DND-41 (cell line): ENCODE measurements at regions not wholly inside any gene's neighbourhood (a gene's known extent, or its start where the extent isn't known, plus 50 kb on each side); places are given as distances from the start of the nearest gene placed in this dataset.

Experiments used
- ATAC-seq: fragments of 200-7000 bp; cut with Tn5 transposase; 3 replicates; pipeline ENCODE4 v1.9.1; 2021; ENCODE audit warnings: low read depth; ENCODE audit not compliant: insufficient read depth
- DNase-seq: peaks from one replicate; pipeline ENCODE4 v3.0.0-alpha.2; 2020
- H2AFZ ChIP-seq: 2 replicates; pipeline ENCODE4 v1.6.0; 2012; ENCODE audit warnings: low read depth, low read length
- H3K27ac ChIP-seq: 2 replicates; pipeline ENCODE4 v1.5.1; 2012; ENCODE audit warnings: low read length, inconsistent platforms
- H3K27me3 ChIP-seq: fragments of 200-600 bp; sonication (generic); 2 replicates; pipeline ENCODE4 v1.6.0; 2012; ENCODE audit warnings: low read length, mild to moderate bottlenecking, inconsistent platforms; ENCODE audit not compliant: insufficient read depth, poor library complexity
- H3K36me3 ChIP-seq: 2 replicates; pipeline ENCODE4 v1.5.1; 2012; ENCODE audit warnings: low read length, inconsistent platforms; ENCODE audit not compliant: insufficient read depth
- H3K4me1 ChIP-seq: 2 replicates; pipeline ENCODE4 v1.5.1; 2012; ENCODE audit warnings: mild to moderate bottlenecking, low read length; ENCODE audit not compliant: insufficient read depth
- H3K4me2 ChIP-seq: 2 replicates; pipeline ENCODE4 v1.6.0; 2012; ENCODE audit warnings: mild to moderate bottlenecking, moderate library complexity, low read length, inconsistent platforms; ENCODE audit not compliant: insufficient read depth
- H3K4me3 ChIP-seq, 2 experiments: fragments of 200-600 bp in 1 of 2; shearing (Covaris generic) in 1 of 2; 2 replicates each; pipeline ENCODE4 v1.5.1; 2012 to 2016; ENCODE audit warnings: inconsistent platforms in 2 of 2, low read length in 2 of 2, mild to moderate bottlenecking in 2 of 2, low read depth in 1 of 2, moderate library complexity in 1 of 2
- H3K79me2 ChIP-seq: 2 replicates; pipeline ENCODE4 v1.6.0; 2012; ENCODE audit warnings: low read length, inconsistent platforms; ENCODE audit not compliant: insufficient read depth
- H3K9ac ChIP-seq: 2 replicates; pipeline ENCODE4 v1.6.0; 2012; ENCODE audit warnings: low read depth, mild to moderate bottlenecking, inconsistent platforms, low read length, moderate library complexity
- H3K9me3 ChIP-seq: 2 replicates; pipeline ENCODE4 v1.5.1; 2012; ENCODE audit warnings: low read length, moderate library complexity, mild to moderate bottlenecking, inconsistent platforms; ENCODE audit not compliant: insufficient read depth, severe bottlenecking
- H4K20me1 ChIP-seq: 2 replicates; pipeline ENCODE4 v1.6.0; 2012; ENCODE audit warnings: low read length; ENCODE audit not compliant: insufficient read depth
- EZH2 ChIP-seq: IDR thresholded peaks from 3 replicates; pipeline ENCODE4 v1.6.1; 2012; ENCODE audit warnings: borderline replicate concordance, low read depth, mild to moderate bottlenecking, moderate library complexity, low read length, inconsistent platforms; ENCODE audit not compliant: severe bottlenecking
- TF ChIP-seq, protein P1 (sequence below): IDR thresholded peaks from 2 replicates; pipeline ENCODE4 v1.5.1; 2012; ENCODE audit warnings: borderline replicate concordance, low read length, moderate library complexity, mild to moderate bottlenecking; ENCODE audit not compliant: poor library complexity, severe bottlenecking; ENCODE audit errors: extremely low read depth

DNA sequence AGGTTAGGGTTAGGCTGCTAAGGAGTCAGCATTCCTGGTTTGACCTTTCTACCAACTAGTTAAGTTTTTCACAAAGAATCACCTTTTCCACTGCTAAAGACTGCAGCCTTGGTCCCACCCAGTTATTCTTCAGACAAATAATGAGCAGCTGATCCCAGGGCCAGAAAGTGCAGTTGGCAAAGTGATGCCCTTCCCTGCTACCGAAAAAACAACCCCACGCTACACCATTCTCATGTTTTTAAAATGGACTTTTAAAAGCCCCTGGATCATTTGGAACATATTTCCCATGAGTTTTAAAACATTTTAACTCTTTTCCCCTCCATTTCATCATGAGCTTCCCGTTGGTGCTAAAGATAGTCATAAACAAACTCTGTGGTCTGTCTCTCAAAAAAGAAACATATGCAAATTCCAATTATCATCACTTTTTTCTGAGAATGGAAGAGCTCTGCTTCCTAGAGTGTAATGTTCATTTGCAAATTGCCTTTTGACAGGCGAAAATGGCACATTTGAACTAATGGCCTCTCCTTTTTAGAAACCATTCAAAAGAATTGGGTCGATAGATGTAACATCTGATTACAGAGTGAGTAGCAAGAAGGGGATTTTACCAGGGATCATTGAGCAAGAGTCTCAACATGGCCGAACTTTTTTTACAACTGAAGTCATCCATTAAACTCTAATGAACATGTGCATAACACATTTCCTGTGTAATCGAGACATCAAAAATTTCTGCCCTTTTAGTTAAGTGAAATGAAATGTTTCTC lies 129.3 kb upstream of the RAP1B start:
- TF ChIP-seq, protein P1, sequence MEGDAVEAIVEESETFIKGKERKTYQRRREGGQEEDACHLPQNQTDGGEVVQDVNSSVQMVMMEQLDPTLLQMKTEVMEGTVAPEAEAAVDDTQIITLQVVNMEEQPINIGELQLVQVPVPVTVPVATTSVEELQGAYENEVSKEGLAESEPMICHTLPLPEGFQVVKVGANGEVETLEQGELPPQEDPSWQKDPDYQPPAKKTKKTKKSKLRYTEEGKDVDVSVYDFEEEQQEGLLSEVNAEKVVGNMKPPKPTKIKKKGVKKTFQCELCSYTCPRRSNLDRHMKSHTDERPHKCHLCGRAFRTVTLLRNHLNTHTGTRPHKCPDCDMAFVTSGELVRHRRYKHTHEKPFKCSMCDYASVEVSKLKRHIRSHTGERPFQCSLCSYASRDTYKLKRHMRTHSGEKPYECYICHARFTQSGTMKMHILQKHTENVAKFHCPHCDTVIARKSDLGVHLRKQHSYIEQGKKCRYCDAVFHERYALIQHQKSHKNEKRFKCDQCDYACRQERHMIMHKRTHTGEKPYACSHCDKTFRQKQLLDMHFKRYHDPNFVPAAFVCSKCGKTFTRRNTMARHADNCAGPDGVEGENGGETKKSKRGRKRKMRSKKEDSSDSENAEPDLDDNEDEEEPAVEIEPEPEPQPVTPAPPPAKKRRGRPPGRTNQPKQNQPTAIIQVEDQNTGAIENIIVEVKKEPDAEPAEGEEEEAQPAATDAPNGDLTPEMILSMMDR, result no peak
- TF ChIP-seq EZH2, result no peak
- DNase-seq (no peak), ATAC-seq (no peak)
- Histone ChIP-seq H3K36me3 (no peaks in the 10 kb centered on the region), H4K20me1 (no peaks in the 10 kb centered on the region), H3K4me3 (no peak overlapping the region), H3K4me2 (no peak overlapping the region), H3K27me3 (no peaks in the 10 kb centered on the region), H3K4me1 (peaks cover 22% of the 10 kb centered on the region), H3K9ac (no peak overlapping the region), H2AFZ (no peak overlapping the region), H3K27ac (no peak overlapping the region), H3K9me3 (no peaks in the 10 kb centered on the region), H3K79me2 (no peaks in the 10 kb centered on the region)

DNA sequence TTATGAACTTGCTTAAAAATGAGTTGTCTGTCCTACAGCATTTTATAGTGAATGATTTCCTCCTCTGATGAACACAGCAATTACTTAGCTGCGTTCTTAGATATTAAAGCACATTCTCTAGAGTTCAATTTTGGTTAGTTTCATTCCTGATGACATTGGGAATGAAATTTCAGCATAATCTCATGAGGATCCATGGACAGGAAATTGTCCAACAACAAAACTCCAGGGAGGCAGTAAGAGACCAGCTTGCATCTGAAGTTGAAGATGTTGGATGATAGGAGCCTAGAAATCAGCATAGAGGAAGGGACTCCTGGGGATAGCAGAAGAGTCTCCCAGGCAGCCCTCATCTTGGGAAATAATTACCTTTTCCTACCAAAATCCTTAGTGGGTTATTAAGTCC lies 128.7 kb upstream of the RAP1B start:
- peaks cover 22% of the 10 kb centered on the region for H3K4me1 ChIP-seq
- no peaks in the 10 kb centered on the region for H3K79me2 ChIP-seq
- H3K9me3 ChIP-seq, result no peaks in the 10 kb centered on the region
- H3K4me2 ChIP-seq, result no peak overlapping the region
- no peaks in the 10 kb centered on the region for H3K36me3 ChIP-seq
- DNase-seq (no peak), ATAC-seq (no peak)
- H4K20me1 ChIP-seq, result no peaks in the 10 kb centered on the region
- H3K4me3 ChIP-seq, result no peak overlapping the region
- no peak overlapping the region for H3K9ac ChIP-seq
- no peaks in the 10 kb centered on the region for H3K27me3 ChIP-seq
- 0 out of 2 replicates have a peak overlapping the region, but pooled peaks have one; percentile 7 for H3K27ac ChIP-seq
- H2AFZ ChIP-seq, result no peak overlapping the region
- TF ChIP-seq, protein P1, result no peak
- TF ChIP-seq EZH2, result no peak

DNA sequence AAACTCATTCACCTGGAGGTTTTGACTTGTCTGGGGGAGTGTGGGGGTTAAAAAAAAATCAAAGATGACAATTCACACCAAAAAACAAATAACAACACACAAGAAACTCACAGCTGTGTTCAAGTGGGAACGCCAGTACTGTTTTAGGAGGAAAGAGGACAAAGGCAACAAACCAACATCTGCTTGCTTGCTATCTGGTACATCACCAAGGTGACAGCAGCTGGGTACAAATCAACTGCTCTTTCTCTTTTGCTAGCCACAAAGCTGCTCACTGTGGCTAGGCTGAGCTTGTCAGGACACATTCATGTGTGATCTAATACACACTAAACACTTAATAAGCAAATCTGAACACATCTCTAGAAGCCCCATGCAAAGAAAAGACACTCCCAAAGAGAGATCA lies 128.0 kb upstream of the RAP1B start:
- Histone ChIP-seq H2AFZ (no peak overlapping the region), H3K9me3 (no peaks in the 10 kb centered on the region), H3K9ac (no peak overlapping the region), H3K27me3 (no peaks in the 10 kb centered on the region), H3K27ac (no peak overlapping the region), H3K4me3 (no peak overlapping the region), H3K4me2 (no peak overlapping the region), H4K20me1 (no peaks in the 10 kb centered on the region), H3K4me1 (peaks cover 22% of the 10 kb centered on the region), H3K79me2 (no peaks in the 10 kb centered on the region), H3K36me3 (no peaks in the 10 kb centered on the region)
- TF ChIP-seq, protein P1, result no peak
- TF ChIP-seq EZH2, result no peak
- DNase-seq, result peak; percentile 60
- ATAC-seq, result peak; percentile 94
